Memory B cell (primary cell): ENCODE measurements at regions not wholly inside any gene's neighbourhood (a gene's known extent, or its start where the extent isn't known, plus 50 kb on each side); places are given as distances from the start of the nearest gene placed in this dataset.
"Not testable (repeated sequence)": the region's sequence is repeated elsewhere in the genome, so short reads cannot be mapped to it uniquely, and the experiment has no call there.

Source experiments
- ATAC-seq: fragments of 150-1000 bp; cut with Tn5 transposase; 2 replicates; pipeline ENCODE4 v1.10.0; 2021; ENCODE audit warnings: low read depth, mild to moderate bottlenecking, moderate library complexity
- DNase-seq, 2 donors: peaks; one replicate each; pipeline ENCODE4 v3.0.0; 2022; ENCODE audit warnings: low spot score in 2 of 2
- H3K27ac Mint-ChIP-seq: one replicate; pipeline ENCODE4 v1.8.0; 2022; ENCODE audit warnings: mild to moderate bottlenecking, moderate library complexity, mixed read lengths
- H3K27me3 Mint-ChIP-seq: one replicate; pipeline ENCODE4 v1.8.0; 2022; ENCODE audit warnings: mixed read lengths
- H3K36me3 Mint-ChIP-seq: one replicate; pipeline ENCODE4 v1.8.0; 2022; ENCODE audit warnings: mild to moderate bottlenecking, mixed read lengths
- H3K4me1 Mint-ChIP-seq: one replicate; pipeline ENCODE4 v1.8.0; 2022; ENCODE audit warnings: mixed read lengths
- H3K4me3 Mint-ChIP-seq: one replicate; pipeline ENCODE4 v1.8.0; 2022; ENCODE audit warnings: mild to moderate bottlenecking, moderate library complexity, mixed read lengths
- H3K9me3 Mint-ChIP-seq: one replicate; pipeline ENCODE4 v1.8.0; 2022; ENCODE audit warnings: mixed read lengths

DNA sequence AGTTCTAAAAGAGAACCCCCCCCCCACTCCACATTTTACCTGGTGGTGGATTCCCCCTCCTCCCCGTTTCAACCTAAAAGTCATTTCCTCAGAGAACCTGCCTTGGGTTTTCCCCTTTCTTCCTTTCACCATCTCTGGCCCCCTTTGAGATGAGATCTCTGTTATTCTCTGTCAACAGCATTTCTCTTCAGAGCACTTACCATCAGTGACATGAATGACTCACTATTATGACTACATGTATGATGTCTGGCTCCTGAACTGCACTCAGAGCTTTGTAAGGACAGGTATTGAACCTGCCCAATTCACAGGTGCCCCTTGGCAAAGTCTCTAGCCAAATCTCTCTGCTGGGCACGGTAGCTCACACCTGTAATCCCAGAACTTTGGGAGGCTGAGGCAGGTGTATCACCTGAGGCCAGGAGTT is 61.4 kb upstream of the JARID2 start:
- Mint-ChIP-seq H3K27ac (no peak overlapping the region), H3K36me3 (peaks cover 2% of the 10 kb centered on the region), H3K4me1 (peaks cover 9% of the 10 kb centered on the region), H3K9me3 (peaks cover 4% of the 10 kb centered on the region), H3K4me3 (no peak overlapping the region), H3K27me3 (no peaks in the 10 kb centered on the region)
- DNase-seq (no peak), ATAC-seq (peak; percentile 56)

DNA sequence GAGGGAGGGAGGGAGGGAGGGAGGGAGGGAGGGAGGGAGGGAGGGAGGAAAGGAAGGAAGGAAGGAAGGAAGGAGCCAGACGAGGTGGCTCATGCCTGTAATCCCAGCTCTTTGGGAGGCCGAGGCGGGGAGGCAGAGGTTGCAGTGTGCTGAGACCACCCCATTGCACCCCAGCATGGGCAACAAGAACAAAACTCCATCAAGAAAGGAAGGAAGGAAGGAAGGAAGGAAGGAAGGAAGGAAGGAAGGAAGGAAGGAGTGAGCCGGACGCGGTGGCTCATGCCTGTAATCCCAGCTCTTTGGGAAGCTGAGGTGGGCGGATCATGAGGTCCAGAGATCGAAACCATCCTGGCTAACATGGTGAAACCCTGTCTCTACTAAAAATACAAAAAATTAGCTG is 60.8 kb upstream of the JARID2 start:
- not testable (repeated sequence) for H3K4me1 Mint-ChIP-seq, H3K27ac Mint-ChIP-seq, H3K36me3 Mint-ChIP-seq, H3K27me3 Mint-ChIP-seq, DNase-seq, H3K9me3 Mint-ChIP-seq, H3K4me3 Mint-ChIP-seq, ATAC-seq

DNA sequence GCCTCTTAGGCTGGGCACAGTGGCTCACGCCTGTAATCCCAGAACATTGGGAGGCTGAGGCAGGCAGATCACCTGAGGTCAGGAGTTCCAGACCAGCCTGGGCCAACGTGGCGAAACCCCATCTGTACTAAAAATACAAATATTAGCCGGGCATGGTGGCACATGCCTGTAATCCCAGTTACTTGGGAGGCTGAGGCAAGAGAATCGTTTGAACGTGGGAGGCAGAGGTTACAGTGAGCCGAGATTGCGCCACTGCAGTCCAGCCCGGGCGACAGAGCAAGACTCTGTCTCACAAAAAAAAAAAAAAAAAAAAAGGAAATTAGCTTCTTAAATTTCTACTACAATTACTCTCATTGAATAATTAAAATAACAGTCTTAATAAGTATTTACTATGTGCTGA is 52.4 kb upstream of the JARID2 start:
- not testable (repeated sequence) for H3K27ac Mint-ChIP-seq, ATAC-seq, H3K9me3 Mint-ChIP-seq, H3K4me3 Mint-ChIP-seq, H3K36me3 Mint-ChIP-seq, H3K27me3 Mint-ChIP-seq, H3K4me1 Mint-ChIP-seq, DNase-seq

DNA sequence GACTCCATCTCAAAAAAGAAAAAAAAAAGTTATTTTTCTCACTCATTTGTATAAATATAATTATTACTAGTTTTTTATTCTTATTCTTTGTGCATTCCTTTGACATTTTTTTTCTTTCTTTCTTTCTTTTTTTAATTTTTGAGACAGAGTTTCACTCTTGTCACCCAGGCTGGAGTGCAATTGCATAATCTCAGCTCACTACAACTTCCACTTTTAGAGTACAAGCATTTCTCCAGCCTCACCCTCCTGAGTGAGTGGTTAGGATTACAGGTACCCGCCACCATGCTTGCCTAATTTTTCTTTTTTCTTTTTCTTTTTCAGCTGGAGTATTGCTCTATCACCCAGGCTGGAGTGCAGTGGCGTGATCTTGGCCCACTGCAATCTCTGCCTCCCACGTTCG is 51.4 kb upstream of the JARID2 start:
- H3K4me3 Mint-ChIP-seq, result no peak overlapping the region
- H3K9me3 Mint-ChIP-seq, result no peaks in the 10 kb centered on the region
- H3K27ac Mint-ChIP-seq, result no peak overlapping the region
- no peaks in the 10 kb centered on the region for H3K36me3 Mint-ChIP-seq
- DNase-seq (no peak), ATAC-seq (no peak)
- H3K27me3 Mint-ChIP-seq, result peaks cover 4% of the 10 kb centered on the region
- H3K4me1 Mint-ChIP-seq, result peaks cover 2% of the 10 kb centered on the region
